ENCODE measurements at regions not wholly inside any gene's neighbourhood (a gene's known extent, or its start where the extent isn't known, plus 50 kb on each side); places are given as distances from the start of the nearest gene placed in this dataset.

DNA sequence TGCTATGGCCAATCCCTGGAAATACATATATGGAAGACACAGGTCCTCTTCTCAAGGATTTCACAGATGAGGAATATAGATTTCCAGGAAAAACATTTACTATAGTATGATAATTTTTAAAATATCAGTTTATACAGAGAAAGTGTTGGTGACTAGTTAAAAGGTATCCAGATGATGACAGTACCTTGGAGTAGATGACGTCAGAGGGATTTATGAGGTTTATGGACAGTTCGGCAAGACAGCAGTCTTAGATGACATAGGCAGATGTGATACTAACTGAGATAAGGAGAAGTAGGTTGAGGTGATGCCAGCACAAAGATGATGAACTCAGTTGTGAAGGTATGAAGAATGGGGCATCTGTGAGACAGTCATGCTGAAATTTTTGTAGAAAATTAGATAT, 750.3 kb downstream of the PRELID2 start:
- H3K36me3 Mint-ChIP-seq, result no peaks in the 10 kb centered on the region
- H3K27me3 ChIP-seq (ENCODE audit: control insufficient read depth, insufficient read depth, low read length), result no peaks in the 10 kb centered on the region
- no peaks in the 10 kb centered on the region for H3K4me1 Mint-ChIP-seq
- no peak for DNase-seq
- no peaks in the 10 kb centered on the region for H3K36me3 ChIP-seq (ENCODE audit: control insufficient read depth, insufficient read depth, low read length)
- H3K27me3 Mint-ChIP-seq, result no peaks in the 10 kb centered on the region
- no peak overlapping the region for H3K27ac Mint-ChIP-seq
- H3K4me3 Mint-ChIP-seq, result no peak overlapping the region
- H3K27ac ChIP-seq (ENCODE audit: insufficient read depth, low read length, poor library complexity, severe bottlenecking), result no peak overlapping the region
- H3K4me1 ChIP-seq (ENCODE audit: control insufficient read depth, insufficient read depth, low read length, poor library complexity, severe bottlenecking), result no peaks in the 10 kb centered on the region
- peaks cover 0 to 3% of the 10 kb centered on the region in 2 experiments for H3K9me3 ChIP-seq (ENCODE audit: control insufficient read depth in 2 of 2, low read length in 2 of 2)
- no peak for ATAC-seq (ENCODE audit: low read depth in 2 of 2)
- H3K4me3 ChIP-seq (ENCODE audit: low read depth, low read length), result no peak overlapping the region
- peaks cover 2 to 23% (median 5%) of the 10 kb centered on the region in 7 donors for H3K9me3 Mint-ChIP-seq

DNA sequence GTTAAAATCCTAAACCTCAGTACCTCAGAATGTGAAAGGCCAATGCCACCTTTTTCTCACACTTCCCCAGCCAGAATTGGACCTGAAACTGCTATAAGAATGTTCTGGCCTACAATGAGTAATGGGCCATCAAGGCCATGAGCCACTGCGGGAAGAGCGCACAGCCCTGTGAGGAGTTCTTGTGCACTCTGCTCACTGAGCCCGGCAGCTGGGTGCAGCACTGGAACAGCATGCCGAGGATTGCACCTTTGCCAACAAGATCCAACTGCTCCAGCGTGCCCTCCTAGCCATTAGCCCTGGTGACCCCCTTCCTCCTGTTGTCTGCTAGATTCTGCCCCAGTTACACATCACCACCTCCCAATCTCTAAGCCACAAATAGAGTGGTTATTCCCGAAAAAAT, 758.1 kb downstream of the PRELID2 start:
- Histone ChIP-seq H3K27me3 (ENCODE audit: control insufficient read depth, insufficient read depth, low read length) (no peaks in the 10 kb centered on the region), H3K36me3 (ENCODE audit: control insufficient read depth, insufficient read depth, low read length) (no peaks in the 10 kb centered on the region), H3K27ac (ENCODE audit: insufficient read depth, low read length, poor library complexity, severe bottlenecking) (no peak overlapping the region), H3K4me3 (ENCODE audit: low read depth, low read length) (no peak overlapping the region), H3K9me3 (ENCODE audit: control insufficient read depth in 2 of 2, low read length in 2 of 2) (no peaks in the 10 kb centered on the region), H3K4me1 (ENCODE audit: control insufficient read depth, insufficient read depth, low read length, poor library complexity, severe bottlenecking) (no peaks in the 10 kb centered on the region)
- no peak overlapping the region for H3K27ac Mint-ChIP-seq
- peaks cover 0 to 15% (median 3%) of the 10 kb centered on the region in 7 donors for H3K9me3 Mint-ChIP-seq
- H3K4me1 Mint-ChIP-seq, result no peaks in the 10 kb centered on the region
- ATAC-seq (ENCODE audit: low read depth in 2 of 2), result no peak
- no peak for DNase-seq
- no peaks in the 10 kb centered on the region for H3K27me3 Mint-ChIP-seq
- no peaks in the 10 kb centered on the region for H3K36me3 Mint-ChIP-seq
- H3K4me3 Mint-ChIP-seq, result no peak overlapping the region

DNA sequence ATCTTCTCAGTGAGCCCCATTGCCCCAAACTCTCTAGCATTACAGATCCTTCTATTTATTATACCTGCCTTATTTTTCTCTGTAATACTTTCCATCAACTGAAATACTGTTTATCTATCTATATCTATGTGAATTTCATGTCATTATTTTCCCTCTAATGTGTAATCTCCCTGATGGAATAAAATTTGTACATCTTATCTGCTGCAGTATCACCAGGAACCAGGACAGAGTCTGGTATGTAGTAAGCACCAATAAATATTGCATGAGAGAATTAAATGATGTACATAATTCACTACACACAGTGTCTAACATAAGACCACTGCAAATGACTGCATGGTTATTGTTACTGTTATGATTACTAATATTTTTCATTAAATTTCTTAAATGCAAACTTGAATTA, 759.1 kb downstream of the PRELID2 start:
- H3K27ac Mint-ChIP-seq, result peak overlapping the region in 1 of 3 donors; percentile 74
- DNase-seq, result no peak
- H3K36me3 Mint-ChIP-seq, result no peaks in the 10 kb centered on the region
- H3K27ac ChIP-seq (ENCODE audit: insufficient read depth, low read length, poor library complexity, severe bottlenecking), result no peak overlapping the region
- H3K9me3 ChIP-seq (ENCODE audit: control insufficient read depth in 2 of 2, low read length in 2 of 2), result no peaks in the 10 kb centered on the region
- no peak overlapping the region for H3K4me3 Mint-ChIP-seq
- H3K9me3 Mint-ChIP-seq, result peaks cover 0 to 15% (median 3%) of the 10 kb centered on the region in 7 donors
- H3K4me1 ChIP-seq (ENCODE audit: control insufficient read depth, insufficient read depth, low read length, poor library complexity, severe bottlenecking), result no peaks in the 10 kb centered on the region
- H3K36me3 ChIP-seq (ENCODE audit: control insufficient read depth, insufficient read depth, low read length), result no peaks in the 10 kb centered on the region
- ATAC-seq (ENCODE audit: low read depth in 2 of 2), result no peak
- no peaks in the 10 kb centered on the region for H3K27me3 ChIP-seq (ENCODE audit: control insufficient read depth, insufficient read depth, low read length)
- H3K27me3 Mint-ChIP-seq, result no peaks in the 10 kb centered on the region
- H3K4me1 Mint-ChIP-seq, result no peaks in the 10 kb centered on the region
- H3K4me3 ChIP-seq (ENCODE audit: low read depth, low read length), result no peak overlapping the region

DNA sequence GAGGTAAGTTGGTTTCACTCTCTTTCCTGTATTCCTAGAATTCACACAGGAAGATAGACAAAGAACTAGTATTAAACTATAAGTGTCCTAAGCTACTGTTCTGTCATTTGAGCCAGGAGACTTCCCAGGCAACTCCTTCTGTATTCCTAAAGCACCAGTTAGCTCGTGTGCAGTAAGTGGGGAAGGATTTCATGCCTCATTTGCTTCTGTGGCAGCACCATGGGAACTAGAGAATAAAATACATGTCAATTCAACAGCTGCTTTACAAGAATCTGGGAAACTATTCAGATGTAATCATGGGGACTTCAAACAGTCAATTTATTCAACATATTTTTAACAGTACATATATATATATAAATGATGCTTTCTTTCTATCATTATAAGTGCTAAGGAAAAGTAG, 762.3 kb downstream of the PRELID2 start:
- Mint-ChIP-seq H3K9me3 (peaks cover 0 to 15% (median 4%) of the 10 kb centered on the region in 7 donors), H3K27ac (no peak overlapping the region), H3K4me1 (no peaks in the 10 kb centered on the region), H3K4me3 (no peak overlapping the region), H3K36me3 (no peaks in the 10 kb centered on the region), H3K27me3 (no peaks in the 10 kb centered on the region)
- H3K36me3 ChIP-seq (ENCODE audit: control insufficient read depth, insufficient read depth, low read length), result no peaks in the 10 kb centered on the region
- H3K9me3 ChIP-seq (ENCODE audit: control insufficient read depth in 2 of 2, low read length in 2 of 2), result no peaks in the 10 kb centered on the region
- no peak overlapping the region for H3K27ac ChIP-seq (ENCODE audit: insufficient read depth, low read length, poor library complexity, severe bottlenecking)
- no peaks in the 10 kb centered on the region for H3K4me1 ChIP-seq (ENCODE audit: control insufficient read depth, insufficient read depth, low read length, poor library complexity, severe bottlenecking)
- ATAC-seq (ENCODE audit: low read depth in 2 of 2), result no peak
- no peak overlapping the region for H3K4me3 ChIP-seq (ENCODE audit: low read depth, low read length)
- DNase-seq, result no peak
- no peaks in the 10 kb centered on the region for H3K27me3 ChIP-seq (ENCODE audit: control insufficient read depth, insufficient read depth, low read length)

DNA sequence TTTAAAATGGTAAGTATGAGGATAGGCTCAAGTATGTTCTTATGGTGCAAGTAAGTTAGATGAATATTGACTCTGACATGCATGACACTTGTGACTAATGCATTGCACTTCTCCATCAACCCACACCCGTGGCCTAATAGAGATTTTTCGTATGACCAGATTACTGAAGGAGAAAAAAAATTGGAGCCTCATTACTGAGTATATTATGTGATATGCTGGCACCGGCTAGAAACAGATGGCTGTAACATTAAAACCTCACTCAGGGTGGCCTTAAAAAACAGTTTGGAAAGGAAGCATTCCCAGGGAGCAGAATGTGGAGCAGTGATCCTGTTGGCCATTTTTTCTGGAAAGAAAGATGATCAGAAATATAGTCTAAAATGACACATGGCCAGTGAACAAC, 766.4 kb downstream of the PRELID2 start:
- no peak for DNase-seq
- Histone ChIP-seq H3K36me3 (ENCODE audit: control insufficient read depth, insufficient read depth, low read length) (no peaks in the 10 kb centered on the region), H3K27me3 (ENCODE audit: control insufficient read depth, insufficient read depth, low read length) (no peaks in the 10 kb centered on the region), H3K9me3 (ENCODE audit: control insufficient read depth in 2 of 2, low read length in 2 of 2) (no peaks in the 10 kb centered on the region), H3K4me3 (ENCODE audit: low read depth, low read length) (no peak overlapping the region), H3K27ac (ENCODE audit: insufficient read depth, low read length, poor library complexity, severe bottlenecking) (no peak overlapping the region), H3K4me1 (ENCODE audit: control insufficient read depth, insufficient read depth, low read length, poor library complexity, severe bottlenecking) (no peaks in the 10 kb centered on the region)
- ATAC-seq (ENCODE audit: low read depth in 2 of 2), result no peak
- Mint-ChIP-seq H3K27me3 (no peaks in the 10 kb centered on the region), H3K9me3 (peaks cover 0 to 11% (median 3%) of the 10 kb centered on the region in 7 donors), H3K4me1 (no peaks in the 10 kb centered on the region), H3K36me3 (no peaks in the 10 kb centered on the region), H3K4me3 (no peak overlapping the region), H3K27ac (no peak overlapping the region)

DNA sequence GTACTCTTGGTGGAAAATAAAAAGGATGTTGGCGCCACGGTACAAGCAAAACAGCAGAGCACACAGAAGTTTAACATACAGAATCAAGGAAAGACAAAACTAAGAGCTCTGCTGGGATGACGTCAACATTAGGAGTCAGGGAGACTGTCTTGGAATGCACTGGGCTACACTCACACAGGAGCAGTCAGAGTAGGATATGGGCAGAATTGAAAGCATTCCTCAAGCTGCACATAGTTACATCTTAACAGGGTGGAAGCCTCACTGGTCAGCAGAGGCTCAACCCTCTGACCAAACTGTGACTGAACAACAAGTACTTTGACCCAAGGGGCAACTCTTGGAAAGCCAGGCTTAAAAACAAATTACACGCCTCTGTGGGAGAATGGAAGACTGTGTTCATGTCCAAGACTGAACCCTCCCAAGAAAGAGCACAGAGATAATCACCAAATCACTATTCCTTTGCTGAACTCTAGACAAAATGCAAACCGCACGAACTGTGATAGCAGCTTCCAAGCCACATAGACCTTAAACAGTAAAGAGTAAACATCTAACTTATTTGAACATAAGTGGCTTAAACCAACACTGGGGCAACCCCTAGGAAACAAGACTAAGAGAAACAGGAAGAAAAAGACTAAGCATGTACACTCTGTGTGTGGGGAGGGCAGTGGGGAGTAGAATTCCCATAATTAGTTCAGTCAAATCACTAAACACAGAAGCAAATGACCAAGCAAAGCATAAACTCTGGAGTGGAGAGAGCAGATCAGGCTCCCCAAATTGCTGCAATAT, 772.7 kb downstream of the PRELID2 start:
- Histone ChIP-seq H3K4me1 (ENCODE audit: control insufficient read depth, insufficient read depth, low read length, poor library complexity, severe bottlenecking) (no peaks in the 10 kb centered on the region), H3K4me3 (ENCODE audit: low read depth, low read length) (no peak overlapping the region), H3K9me3 (ENCODE audit: control insufficient read depth in 2 of 2, low read length in 2 of 2) (no peaks in the 10 kb centered on the region), H3K36me3 (ENCODE audit: control insufficient read depth, insufficient read depth, low read length) (no peaks in the 10 kb centered on the region), H3K27me3 (ENCODE audit: control insufficient read depth, insufficient read depth, low read length) (no peaks in the 10 kb centered on the region), H3K27ac (ENCODE audit: insufficient read depth, low read length, poor library complexity, severe bottlenecking) (no peak overlapping the region)
- H3K27ac Mint-ChIP-seq, result peak overlapping the region in 1 of 3 donors; percentile 67
- H3K36me3 Mint-ChIP-seq, result no peaks in the 10 kb centered on the region
- no peaks in the 10 kb centered on the region for H3K4me1 Mint-ChIP-seq
- H3K4me3 Mint-ChIP-seq, result no peak overlapping the region
- ATAC-seq (ENCODE audit: low read depth in 2 of 2) (no peak), DNase-seq (no peak)
- H3K9me3 Mint-ChIP-seq, result peaks cover 0 to 5% (median 2%) of the 10 kb centered on the region in 7 donors
- H3K27me3 Mint-ChIP-seq, result no peaks in the 10 kb centered on the region

DNA sequence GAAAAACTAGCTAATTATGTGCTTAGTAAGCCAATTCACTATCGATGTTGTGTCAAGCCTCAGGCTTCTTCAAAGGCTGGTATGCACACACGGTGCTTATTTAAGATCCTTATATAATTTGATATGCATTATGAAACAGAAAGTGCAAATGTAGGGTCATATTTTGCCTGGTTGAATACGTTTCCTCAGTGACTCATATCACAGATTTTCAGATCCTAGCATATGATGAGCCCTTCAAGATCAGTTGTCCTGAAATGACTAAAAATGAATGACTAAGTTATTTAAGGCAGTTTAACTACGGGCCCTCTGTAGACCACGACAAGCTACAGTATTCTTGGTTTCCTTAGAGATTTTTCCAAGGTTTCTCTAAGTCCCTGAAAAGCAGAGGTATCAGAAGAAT, 778.3 kb downstream of the PRELID2 start:
- Mint-ChIP-seq H3K9me3 (peaks cover 0 to 3% (median 0%) of the 10 kb centered on the region in 7 donors), H3K4me1 (no peaks in the 10 kb centered on the region), H3K27ac (no peak overlapping the region), H3K27me3 (no peaks in the 10 kb centered on the region), H3K4me3 (no peak overlapping the region), H3K36me3 (no peaks in the 10 kb centered on the region)
- Histone ChIP-seq H3K4me1 (ENCODE audit: control insufficient read depth, insufficient read depth, low read length, poor library complexity, severe bottlenecking) (no peaks in the 10 kb centered on the region), H3K27me3 (ENCODE audit: control insufficient read depth, insufficient read depth, low read length) (no peaks in the 10 kb centered on the region), H3K4me3 (ENCODE audit: low read depth, low read length) (no peak overlapping the region), H3K9me3 (ENCODE audit: control insufficient read depth in 2 of 2, low read length in 2 of 2) (no peaks in the 10 kb centered on the region), H3K27ac (ENCODE audit: insufficient read depth, low read length, poor library complexity, severe bottlenecking) (no peak overlapping the region), H3K36me3 (ENCODE audit: control insufficient read depth, insufficient read depth, low read length) (no peaks in the 10 kb centered on the region)
- DNase-seq (peak in 1 of 3 donors; percentile 20), ATAC-seq (ENCODE audit: low read depth in 2 of 2) (no peak)

DNA sequence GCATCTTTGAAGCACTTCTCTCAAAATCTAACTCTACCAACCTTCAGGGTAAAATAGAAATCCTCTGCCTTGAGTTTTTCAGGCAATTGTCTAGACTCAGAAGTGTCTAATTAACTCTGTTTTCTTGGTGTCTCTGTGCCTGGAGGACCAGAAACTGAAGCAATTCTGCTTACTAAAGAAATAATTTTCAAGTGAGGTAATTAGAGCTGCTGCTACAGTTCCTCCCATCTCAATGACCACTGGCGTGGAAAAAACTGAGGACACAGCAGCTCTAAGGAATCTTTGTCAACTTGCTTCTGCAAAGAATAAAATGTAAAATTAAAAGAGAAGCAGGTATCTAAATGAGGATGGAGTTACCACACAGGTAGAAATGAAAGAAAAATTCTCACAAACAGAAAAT, 785.0 kb downstream of the PRELID2 start:
- Histone ChIP-seq H3K27me3 (ENCODE audit: control insufficient read depth, insufficient read depth, low read length) (no peaks in the 10 kb centered on the region), H3K9me3 (ENCODE audit: control insufficient read depth in 2 of 2, low read length in 2 of 2) (no peaks in the 10 kb centered on the region), H3K4me1 (ENCODE audit: control insufficient read depth, insufficient read depth, low read length, poor library complexity, severe bottlenecking) (no peaks in the 10 kb centered on the region), H3K27ac (ENCODE audit: insufficient read depth, low read length, poor library complexity, severe bottlenecking) (no peak overlapping the region), H3K36me3 (ENCODE audit: control insufficient read depth, insufficient read depth, low read length) (no peaks in the 10 kb centered on the region), H3K4me3 (ENCODE audit: low read depth, low read length) (no peak overlapping the region)
- Mint-ChIP-seq H3K9me3 (peaks cover 0 to 9% (median 3%) of the 10 kb centered on the region in 7 donors), H3K36me3 (no peaks in the 10 kb centered on the region), H3K27ac (no peak overlapping the region), H3K4me1 (no peaks in the 10 kb centered on the region), H3K27me3 (no peaks in the 10 kb centered on the region), H3K4me3 (no peak overlapping the region)
- DNase-seq, result no peak
- no peak for ATAC-seq (ENCODE audit: low read depth in 2 of 2)
